Osteoblast (primary cell): ENCODE measurements at regions not wholly inside any gene's neighbourhood (a gene's known extent, or its start where the extent isn't known, plus 50 kb on each side); places are given as distances from the start of the nearest gene placed in this dataset.

Source experiments
- DNase-seq: peaks from one replicate; pipeline ENCODE4 v3.0.0; 2011; ENCODE audit warnings: low spot score, mixed read lengths; ENCODE audit not compliant: insufficient read length; ENCODE audit errors: missing footprints
- H2AFZ ChIP-seq: 2 replicates; pipeline ENCODE4 v1.6.0; 2011; ENCODE audit warnings: mild to moderate bottlenecking, low read length
- H3K27ac ChIP-seq: 2 replicates; pipeline ENCODE4 v1.5.1; 2011; ENCODE audit warnings: mild to moderate bottlenecking, low read depth, low read length, moderate library complexity
- H3K27me3 ChIP-seq: 2 replicates; pipeline ENCODE4 v1.6.0; 2012; ENCODE audit warnings: mild to moderate bottlenecking, control low read depth, inconsistent platforms, low read length, moderate library complexity; ENCODE audit not compliant: insufficient read depth
- H3K36me3 ChIP-seq: 2 replicates; pipeline ENCODE4 v1.5.1; 2011; ENCODE audit warnings: mild to moderate bottlenecking, low read length, control low read depth, moderate library complexity; ENCODE audit not compliant: insufficient read depth
- H3K4me1 ChIP-seq: 2 replicates; pipeline ENCODE4 v1.5.1; 2011; ENCODE audit warnings: mild to moderate bottlenecking, low read length, control low read depth, moderate library complexity; ENCODE audit not compliant: insufficient read depth
- H3K4me2 ChIP-seq: 2 replicates; pipeline ENCODE4 v1.6.0; 2011; ENCODE audit warnings: mild to moderate bottlenecking, low read length; ENCODE audit not compliant: insufficient read depth
- H3K4me3 ChIP-seq: fragments of 200-600 bp; sonication (generic); 3 replicates; pipeline ENCODE4 v1.5.1; 2012; ENCODE audit warnings: mild to moderate bottlenecking, low read length, inconsistent platforms; ENCODE audit not compliant: insufficient read depth
- H3K79me2 ChIP-seq: 2 replicates; pipeline ENCODE4 v1.6.0; 2012; ENCODE audit warnings: mild to moderate bottlenecking, low read length, control low read depth, inconsistent platforms; ENCODE audit not compliant: insufficient read depth
- H3K9me3 ChIP-seq: 2 replicates; pipeline ENCODE4 v1.5.1; 2011; ENCODE audit warnings: low read depth, low read length, control low read depth
- H4K20me1 ChIP-seq: 2 replicates; pipeline ENCODE4 v1.6.0; 2012; ENCODE audit warnings: mild to moderate bottlenecking, low read length, control low read depth; ENCODE audit not compliant: insufficient read depth
- TF ChIP-seq, protein P1 (sequence below): IDR thresholded peaks from 2 replicates; pipeline ENCODE4 v1.5.1; 2011; ENCODE audit warnings: mild to moderate bottlenecking, low read depth, low read length, moderate library complexity; ENCODE audit errors: extremely low read depth

DNA sequence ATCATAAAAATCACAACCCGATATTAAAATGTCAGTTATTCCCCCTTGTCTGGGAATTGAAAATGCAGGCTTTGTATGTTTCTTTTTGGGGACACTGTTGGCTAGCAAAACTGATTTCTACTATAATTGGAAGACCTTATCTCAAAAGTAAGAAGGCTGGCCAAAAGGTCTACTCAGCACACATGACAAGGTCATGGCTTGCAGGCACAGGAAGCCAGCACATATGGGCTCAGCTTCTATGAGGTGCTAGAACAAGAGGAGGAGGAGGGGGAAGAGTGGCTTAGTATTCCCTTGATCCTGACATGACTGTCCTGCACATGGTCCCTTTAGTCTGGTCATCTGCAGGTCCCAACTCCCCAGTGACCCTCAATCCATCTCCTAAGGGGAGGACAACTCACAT lies 681.2 kb downstream of the SQOR start:
- Histone ChIP-seq H3K27me3 (no peaks in the 10 kb centered on the region), H2AFZ (no peak overlapping the region), H3K4me1 (no peaks in the 10 kb centered on the region), H3K79me2 (no peaks in the 10 kb centered on the region), H3K27ac (no peak overlapping the region), H4K20me1 (no peaks in the 10 kb centered on the region), H3K4me3 (no peak overlapping the region), H3K9me3 (no peaks in the 10 kb centered on the region), H3K36me3 (no peaks in the 10 kb centered on the region), H3K4me2 (no peak overlapping the region)
- DNase-seq: no peak
- TF ChIP-seq, protein P1, sequence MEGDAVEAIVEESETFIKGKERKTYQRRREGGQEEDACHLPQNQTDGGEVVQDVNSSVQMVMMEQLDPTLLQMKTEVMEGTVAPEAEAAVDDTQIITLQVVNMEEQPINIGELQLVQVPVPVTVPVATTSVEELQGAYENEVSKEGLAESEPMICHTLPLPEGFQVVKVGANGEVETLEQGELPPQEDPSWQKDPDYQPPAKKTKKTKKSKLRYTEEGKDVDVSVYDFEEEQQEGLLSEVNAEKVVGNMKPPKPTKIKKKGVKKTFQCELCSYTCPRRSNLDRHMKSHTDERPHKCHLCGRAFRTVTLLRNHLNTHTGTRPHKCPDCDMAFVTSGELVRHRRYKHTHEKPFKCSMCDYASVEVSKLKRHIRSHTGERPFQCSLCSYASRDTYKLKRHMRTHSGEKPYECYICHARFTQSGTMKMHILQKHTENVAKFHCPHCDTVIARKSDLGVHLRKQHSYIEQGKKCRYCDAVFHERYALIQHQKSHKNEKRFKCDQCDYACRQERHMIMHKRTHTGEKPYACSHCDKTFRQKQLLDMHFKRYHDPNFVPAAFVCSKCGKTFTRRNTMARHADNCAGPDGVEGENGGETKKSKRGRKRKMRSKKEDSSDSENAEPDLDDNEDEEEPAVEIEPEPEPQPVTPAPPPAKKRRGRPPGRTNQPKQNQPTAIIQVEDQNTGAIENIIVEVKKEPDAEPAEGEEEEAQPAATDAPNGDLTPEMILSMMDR: no peak

DNA sequence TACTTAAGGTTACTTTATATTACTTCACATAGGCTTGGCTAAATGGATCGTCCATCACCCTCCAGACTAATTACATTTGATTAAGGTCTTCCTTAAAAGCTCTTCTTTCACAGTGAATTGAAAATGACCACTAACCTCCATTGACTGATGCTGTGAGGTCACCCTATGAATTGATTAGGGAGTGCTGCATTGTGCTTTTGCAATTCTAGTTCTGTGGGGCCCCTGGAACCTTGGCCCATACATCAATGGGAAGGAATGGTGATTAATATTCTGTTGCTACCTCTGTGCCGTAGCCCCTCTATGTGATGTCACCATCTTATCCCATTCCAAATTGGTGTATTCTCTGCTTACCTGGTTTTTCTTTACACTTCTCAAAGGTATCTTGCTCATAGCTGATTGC lies 682.2 kb downstream of the SQOR start:
- H4K20me1 ChIP-seq: no peaks in the 10 kb centered on the region
- no peaks in the 10 kb centered on the region for H3K4me1 ChIP-seq
- H3K27ac ChIP-seq: no peak overlapping the region
- no peak for DNase-seq
- H3K4me3 ChIP-seq: no peak overlapping the region
- no peak overlapping the region for H2AFZ ChIP-seq
- TF ChIP-seq, protein P1: no peak
- H3K27me3 ChIP-seq: no peaks in the 10 kb centered on the region
- H3K9me3 ChIP-seq: no peaks in the 10 kb centered on the region
- no peaks in the 10 kb centered on the region for H3K36me3 ChIP-seq
- no peak overlapping the region for H3K4me2 ChIP-seq
- H3K79me2 ChIP-seq: no peaks in the 10 kb centered on the region

DNA sequence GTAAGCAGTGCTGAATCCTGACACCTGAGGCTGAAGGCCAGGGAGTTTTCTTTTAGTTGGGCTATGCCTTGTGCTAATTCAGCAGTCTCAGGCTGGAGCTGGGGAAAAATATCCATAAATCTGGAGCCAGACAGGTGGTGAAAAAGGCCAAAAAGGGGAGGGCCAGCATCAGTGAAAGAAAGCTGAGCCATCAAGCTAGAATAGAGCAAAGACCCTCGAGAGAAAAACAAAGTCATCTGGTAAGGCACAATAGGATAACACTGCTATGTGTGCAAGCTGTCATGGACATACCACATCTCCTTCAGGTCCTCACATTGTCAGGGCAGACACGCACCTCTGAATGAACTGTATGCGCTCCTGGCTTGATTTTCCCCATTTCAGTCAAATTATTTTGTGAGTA lies 687.9 kb downstream of the SQOR start:
- no peaks in the 10 kb centered on the region for H3K79me2 ChIP-seq
- H3K27me3 ChIP-seq: no peaks in the 10 kb centered on the region
- H4K20me1 ChIP-seq: no peaks in the 10 kb centered on the region
- H3K27ac ChIP-seq: no peak overlapping the region
- H2AFZ ChIP-seq: no peak overlapping the region
- H3K4me2 ChIP-seq: no peak overlapping the region
- DNase-seq: no peak
- H3K4me1 ChIP-seq: no peaks in the 10 kb centered on the region
- H3K36me3 ChIP-seq: no peaks in the 10 kb centered on the region
- no peak overlapping the region for H3K4me3 ChIP-seq
- TF ChIP-seq, protein P1: no peak
- no peaks in the 10 kb centered on the region for H3K9me3 ChIP-seq

DNA sequence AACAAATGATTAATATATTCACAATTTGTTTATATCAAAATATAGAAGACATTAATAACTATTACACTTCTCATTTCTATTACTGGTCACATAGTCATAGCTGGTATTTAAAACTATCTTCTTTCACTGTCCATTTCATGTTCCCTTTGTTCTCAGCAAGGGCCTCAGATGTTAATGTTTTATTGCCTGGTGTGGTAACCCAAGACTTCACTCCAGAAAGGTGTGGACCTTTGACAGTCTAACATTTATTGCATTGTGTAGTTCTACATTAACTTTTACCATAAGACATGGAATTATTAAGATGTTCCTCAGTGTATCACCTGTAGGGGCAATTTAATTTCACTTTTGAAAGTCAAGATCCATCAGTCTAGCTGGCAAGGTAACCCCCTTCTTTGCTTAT lies 691.3 kb downstream of the SQOR start:
- Histone ChIP-seq H3K36me3 (no peaks in the 10 kb centered on the region), H3K79me2 (no peaks in the 10 kb centered on the region), H3K4me3 (no peak overlapping the region), H4K20me1 (no peaks in the 10 kb centered on the region), H3K4me1 (no peaks in the 10 kb centered on the region), H3K9me3 (peaks cover 2% of the 10 kb centered on the region), H3K27ac (no peak overlapping the region), H2AFZ (no peak overlapping the region), H3K27me3 (no peaks in the 10 kb centered on the region), H3K4me2 (no peak overlapping the region)
- no peak for DNase-seq
- TF ChIP-seq, protein P1: no peak
